HG02884 (cell line): ENCODE measurements at regions not wholly inside any gene's neighbourhood (a gene's known extent, or its start where the extent isn't known, plus 50 kb on each side); places are given as distances from the start of the nearest gene placed in this dataset.

ENCODE experiments used
- ATAC-seq: cut with Tn5 transposase; IDR thresholded peaks from one replicate; pipeline ENCODE4 v1.9.1; 2021; ENCODE audit warnings: mild to moderate bottlenecking, moderate library complexity; ENCODE audit not compliant: unreplicated experiment

DNA sequence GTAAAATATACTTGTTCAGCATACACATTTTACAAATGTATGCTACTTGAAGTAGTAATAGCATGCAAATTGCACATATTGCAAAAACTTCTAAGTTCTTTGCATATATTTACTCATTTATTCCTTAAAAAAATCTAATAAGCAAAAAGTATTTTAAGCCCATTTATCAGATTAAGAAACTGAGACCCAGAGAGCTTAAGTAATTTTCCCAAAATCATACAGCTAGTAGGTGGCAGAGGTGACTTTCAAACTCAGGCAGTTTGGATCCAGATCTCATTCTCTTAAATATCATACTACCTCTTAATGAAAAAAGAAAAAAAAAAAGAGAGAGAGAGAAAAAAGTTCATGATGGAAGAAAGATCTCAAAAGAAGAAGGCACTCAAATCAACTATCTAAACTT, 157.9 kb downstream of the RPS12 start:
- ATAC-seq, result no peak

DNA sequence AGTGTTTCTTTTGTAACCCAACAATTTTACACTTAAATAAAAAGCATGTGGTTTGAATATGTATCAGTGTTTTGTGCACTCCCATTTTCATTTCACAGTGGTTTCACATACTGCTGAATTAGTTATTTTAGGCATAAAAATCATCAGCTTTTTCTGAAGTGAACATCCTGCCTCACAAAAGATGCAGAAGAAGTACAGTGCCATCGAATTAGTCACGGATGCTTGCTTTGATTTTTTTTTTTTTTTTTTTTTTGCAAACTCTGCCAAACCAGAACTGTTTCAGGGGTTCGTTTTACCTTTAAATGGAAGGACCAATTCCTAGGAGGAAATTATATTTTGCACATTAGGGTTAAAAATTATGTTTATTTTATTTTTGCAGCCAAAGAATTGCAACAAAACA, 158.6 kb downstream of the RPS12 start:
- ATAC-seq, result no peak

DNA sequence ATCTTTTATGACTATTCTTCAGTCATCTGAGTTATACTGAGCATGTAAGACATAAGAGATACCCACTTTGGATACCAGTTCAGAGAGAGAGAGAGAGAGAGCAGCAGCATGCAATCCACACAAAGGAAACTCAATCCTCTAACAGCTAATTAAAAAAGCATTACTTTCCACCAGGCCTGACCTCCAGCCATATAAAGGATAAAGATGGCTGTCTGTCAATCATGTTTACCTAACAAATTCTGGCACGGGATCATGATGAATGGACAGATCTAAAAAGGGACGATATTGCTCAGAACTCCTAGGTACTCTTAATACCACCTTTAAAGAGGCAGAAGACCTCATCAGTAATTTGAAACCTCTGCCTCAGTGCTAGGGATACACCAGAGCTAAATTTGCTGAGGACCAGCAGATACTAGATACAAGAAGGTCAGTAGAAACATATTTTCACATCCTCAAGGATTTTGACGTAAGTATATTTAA, 159.2 kb downstream of the RPS12 start:
- no peak for ATAC-seq

DNA sequence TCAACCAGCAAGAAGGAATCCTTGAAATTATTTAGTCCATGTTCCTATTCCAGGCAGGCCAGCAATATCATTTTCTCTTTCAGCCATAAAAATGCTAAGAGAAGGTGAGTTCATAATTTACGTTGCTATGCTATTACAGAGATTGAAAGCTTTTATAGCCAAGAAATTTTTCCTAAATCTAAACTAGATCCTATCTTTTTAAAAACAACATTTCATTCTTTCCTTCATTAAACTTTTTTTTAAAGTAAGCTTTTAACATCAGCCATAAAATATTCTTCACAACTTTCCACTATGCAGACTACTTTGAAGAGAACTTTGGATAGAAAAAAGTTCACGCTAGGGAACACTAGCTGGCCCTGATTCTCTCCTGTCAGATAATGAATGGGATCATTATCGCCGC, 159.8 kb downstream of the RPS12 start:
- no peak for ATAC-seq

DNA sequence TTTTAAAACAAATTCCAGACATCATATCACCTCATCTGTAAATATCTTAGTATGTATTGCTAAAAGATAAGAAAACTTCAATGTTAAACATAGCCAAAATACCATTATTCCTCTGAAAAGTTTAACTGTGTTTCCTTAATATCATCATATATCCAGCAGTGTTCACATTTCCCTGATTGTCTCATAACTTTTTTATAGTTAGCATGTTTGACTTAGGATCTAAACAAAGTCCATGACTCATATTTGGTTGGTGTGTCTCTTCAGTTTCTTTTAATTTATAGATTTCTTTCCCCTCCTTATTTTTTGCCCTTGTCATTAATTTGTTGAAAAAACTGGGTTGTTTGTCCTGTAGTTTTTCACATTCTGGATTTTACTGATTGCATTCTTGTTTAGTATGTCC, 163.0 kb downstream of the RPS12 start:
- ATAC-seq, result no peak

DNA sequence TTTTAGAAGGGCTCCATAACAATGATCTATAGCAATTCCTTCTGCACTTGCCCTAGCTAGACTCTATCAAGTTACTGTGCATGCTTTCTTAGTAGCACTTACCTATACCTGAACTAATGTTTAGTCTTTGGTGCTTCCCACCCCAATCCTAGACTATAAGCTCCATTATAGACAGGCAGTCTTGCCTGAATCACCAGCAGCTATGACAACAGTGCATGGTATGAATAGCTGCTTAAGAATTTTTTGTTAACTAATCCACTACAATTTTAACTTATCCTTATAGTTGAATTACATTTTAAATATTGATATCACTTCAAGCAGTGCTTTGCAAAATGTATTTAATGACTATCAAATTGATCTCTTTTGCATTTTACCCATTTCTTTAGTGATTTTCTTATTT, 164.3 kb downstream of the RPS12 start:
- no peak for ATAC-seq

DNA sequence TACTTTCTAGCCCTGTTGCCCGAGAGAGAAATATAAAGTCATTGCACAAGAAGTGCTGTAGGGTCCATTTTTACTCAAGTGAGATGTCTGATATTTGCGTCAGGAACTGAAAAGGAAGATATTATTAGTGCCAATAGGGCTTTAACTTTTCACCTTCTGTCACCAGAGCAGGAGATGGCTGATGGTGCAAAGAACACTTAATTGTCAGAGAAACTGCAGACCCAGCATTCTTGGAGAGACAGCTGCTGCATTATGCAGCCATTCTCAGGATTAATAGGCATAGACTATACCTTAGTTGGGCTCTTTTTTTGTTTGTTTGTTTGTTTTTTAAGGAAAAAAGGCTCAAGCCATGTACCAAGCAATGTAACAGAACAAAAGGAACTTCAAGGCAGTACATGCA, 179.4 kb downstream of the RPS12 start:
- ATAC-seq, result no peak

DNA sequence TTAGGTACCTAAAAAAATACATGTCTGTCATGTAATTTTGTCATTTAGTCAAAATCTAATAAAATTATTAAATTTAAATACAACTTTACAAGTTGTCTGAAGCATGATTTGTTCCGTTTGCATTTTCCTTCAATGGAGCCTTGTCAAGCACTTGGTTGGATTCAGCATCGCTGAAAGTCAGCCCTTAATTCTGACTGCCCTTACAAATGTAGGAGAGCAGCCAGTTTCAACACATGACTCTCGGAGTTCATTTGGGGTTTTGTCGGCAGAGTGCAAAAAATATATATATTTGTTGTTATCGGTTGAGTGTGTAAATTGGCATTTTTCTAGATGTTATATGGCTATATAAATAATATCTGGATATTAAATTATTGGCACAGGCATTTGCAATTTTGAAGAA, 180.6 kb downstream of the RPS12 start:
- ATAC-seq, result no peak

DNA sequence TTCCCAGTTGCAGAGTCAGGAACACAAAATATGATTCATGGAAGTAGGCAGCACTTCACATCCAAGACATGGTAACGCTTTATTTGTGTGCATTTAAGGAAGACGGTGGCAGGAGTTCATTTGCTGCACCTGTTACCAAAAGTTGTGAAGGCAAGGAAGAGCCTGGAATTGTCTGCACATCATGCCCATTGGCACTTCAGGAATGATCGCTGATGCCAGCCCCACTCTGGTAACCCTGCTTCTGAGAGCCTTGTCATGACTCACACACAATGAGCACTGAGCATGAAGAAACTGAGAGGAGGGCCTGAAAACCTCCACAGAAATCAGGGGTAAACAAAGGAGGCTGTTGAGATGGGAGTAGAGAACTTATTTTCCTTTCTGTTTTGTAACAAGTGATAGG, 181.1 kb downstream of the RPS12 start:
- no peak for ATAC-seq

DNA sequence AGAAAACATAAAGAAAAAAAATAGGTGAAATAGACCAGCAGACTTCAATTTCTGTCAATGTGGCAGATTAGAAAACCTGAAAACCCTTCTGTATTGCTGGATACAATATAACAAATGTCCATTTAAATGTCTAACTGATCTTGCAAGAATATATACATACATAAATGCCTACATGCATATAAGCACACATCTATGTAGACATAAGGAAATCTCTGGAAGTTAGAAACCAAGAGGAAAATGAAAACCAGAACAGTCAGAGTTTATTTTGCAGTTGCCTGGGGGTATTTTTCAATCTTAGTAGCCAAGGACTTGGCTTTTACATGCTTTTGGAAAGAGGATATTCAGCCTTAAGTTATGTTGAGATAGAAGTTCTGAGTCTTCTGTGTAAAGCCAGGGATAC, 184.0 kb downstream of the RPS12 start:
- ATAC-seq, result no peak

DNA sequence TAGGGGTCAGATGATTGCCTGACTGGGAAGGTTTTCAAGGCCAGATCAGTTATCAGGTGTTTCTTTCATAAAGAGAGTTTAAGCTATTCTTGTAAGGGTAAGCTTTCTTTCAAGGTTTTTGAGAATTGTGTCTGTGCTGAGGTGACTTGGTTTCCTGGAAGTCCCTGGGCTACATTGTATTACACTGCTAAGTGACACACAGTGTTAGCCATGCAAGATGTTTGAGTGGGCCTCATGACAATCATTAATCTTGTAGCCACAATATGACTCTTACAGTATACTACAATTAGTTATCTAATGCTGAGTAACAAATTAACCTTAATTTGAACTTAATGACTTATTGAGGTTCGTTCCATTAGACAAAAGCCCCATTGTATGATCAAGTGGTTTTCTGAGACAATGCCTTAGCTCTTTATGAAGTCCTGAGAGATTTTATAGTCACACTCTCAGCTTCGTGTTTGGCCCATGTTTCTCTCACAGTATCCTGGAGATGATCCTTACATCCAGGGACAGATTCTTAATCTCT, 186.7 kb downstream of the RPS12 start:
- ATAC-seq, result no peak

DNA sequence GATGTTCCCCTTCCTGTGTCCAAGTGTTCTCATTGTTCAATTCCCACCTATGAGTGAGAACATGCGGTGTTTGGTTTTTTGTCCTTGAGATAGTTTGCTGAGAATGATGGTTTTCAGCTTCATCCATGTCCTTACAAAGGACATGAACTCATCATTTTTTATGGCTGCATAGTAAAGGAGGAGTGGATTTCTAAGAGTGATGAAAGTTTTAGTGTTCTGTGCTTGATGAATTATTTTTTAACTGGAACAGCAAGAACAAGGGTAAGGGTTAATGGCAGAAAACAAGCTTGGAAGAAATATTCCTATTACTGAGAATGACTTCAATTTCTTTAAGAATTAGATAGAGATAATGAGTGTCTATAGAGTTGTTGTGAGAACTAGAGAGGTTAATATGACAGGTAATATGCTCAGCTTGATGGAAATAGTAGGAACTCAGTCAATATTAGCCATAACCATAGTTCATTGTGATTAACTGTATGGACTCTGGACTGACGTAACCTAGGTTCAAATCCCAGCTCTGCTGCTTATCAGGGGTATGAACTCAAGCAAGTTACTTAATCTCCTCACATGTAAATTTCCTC, 190.0 kb downstream of the RPS12 start:
- no peak for ATAC-seq

DNA sequence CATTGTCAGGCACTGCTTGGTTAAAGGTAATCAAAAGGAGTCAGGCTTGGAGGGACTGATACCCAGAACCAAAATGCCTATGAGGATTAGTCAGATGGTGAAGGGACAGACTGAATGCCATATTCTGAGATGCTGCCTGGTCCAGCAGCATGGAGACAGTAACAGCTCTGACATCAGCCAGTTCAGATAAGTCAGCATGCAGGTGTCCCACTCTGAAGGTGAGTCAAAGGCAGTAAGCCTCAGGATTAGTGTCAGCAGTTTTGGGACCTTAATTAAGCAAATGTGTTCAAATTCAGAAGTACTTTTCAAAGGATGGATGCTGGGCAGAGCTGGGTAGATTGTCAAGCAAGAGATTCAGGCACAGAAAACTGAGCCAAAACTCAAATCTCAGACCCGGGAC, 198.4 kb downstream of the RPS12 start:
- no peak for ATAC-seq

DNA sequence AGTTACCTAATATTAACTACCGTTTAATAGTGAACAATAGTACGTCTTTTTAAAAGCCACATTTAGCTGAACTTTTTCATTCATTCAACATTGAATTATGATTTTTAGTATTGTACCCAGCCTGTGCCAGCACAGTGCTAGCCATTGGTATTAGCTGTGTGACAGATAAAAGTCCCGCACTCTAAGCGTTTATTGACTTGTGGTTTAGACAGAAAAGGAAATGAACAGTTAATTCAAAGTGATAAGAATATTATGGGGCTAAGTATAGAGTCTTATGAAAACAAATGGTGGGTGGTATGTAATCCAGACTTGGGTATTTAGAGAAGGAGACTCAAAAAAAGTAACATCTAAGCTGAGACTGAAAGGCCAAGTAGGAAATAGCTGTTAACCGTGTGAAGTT, 202.3 kb downstream of the RPS12 start:
- ATAC-seq, result no peak

DNA sequence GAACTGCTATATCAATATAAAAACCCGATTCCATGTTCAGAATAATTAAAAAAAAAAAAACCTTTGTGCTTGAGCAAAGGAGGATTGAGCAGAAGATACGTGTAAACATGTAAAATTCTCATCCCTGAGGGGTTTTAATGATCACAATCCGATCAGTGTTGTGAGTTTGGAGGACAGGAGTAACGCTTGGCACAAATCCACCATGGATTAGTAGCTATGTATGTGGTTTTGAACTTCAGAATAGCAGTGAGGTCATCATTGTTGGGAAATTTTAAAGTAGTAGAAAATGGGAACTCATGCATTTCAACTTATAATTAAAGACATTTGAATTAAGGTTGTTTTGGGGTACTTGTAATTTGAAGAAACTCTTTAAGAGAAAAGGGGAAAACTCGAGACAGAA, 203.2 kb downstream of the RPS12 start:
- no peak for ATAC-seq

DNA sequence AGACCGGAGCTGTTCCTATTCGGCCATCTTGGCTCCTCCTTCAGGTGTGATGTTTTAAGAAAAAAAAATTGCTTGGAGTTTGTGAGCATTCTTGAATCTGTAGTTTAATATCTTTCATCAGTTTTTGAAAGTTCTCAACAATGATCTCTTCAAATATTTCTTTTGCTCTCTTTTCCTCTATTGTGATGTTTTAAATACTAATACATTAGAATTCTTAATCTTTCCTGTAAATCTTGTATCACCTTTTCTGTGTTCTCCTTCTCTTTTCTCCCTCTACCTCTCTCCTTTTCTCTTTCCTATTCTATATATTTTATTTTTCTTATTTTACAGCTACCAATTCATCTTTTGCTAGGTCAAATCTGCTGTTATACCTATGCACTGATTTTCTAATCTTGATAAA, 212.3 kb downstream of the RPS12 start:
- ATAC-seq, result no peak

DNA sequence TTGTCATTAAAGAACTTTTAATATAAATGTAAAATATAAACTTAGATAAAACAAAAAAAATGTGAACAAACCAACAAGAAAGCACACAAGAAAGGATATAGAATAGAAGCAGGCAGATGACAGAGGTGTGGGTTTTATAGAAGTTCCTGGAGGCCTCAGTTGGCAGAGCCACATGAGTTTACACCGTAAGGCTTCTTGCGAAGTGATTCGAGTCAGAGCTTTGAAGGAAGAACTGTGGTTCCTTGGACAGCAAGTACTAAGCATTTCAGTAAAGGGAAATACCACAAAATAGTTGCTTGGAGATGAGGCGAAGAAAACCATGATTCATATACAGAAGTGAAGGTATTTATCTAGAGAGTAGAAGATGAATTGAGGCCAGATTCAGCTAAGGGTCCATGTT, 207.9 kb upstream of the EYA4 start:
- ATAC-seq, result no peak

DNA sequence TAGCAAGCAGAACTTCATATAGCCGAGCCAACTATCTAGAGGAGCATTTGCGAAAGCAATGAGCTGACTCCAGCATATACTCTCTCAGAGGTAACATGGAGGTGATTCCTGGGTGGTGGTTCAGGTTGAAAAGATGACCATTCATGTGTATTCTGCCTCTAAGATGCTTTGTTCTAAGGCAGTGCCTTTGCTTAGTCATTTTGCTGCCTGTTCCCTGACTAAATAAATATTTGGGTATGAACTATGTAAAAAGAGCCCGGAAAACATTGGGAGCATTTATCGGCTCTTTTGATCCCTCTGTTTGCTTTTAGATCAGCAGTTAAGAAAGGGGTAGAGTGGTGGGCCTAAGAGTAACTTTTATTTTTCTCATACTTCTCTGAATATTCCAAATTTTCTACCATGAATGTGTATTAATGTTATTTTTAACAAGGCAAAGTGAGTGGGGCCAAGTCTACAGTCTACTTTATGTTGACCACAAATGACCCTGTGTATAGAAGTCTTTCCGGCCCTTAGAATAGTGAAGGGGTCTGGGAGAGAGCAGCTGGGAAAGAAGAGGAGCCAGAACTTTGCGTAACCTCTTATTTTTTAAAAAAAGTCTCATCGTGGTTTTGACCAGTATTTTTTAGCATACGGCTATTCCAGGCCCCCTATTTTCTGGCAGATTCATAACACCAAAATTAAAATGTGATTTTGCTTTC, 206.5 kb upstream of the EYA4 start:
- ATAC-seq, result no peak

DNA sequence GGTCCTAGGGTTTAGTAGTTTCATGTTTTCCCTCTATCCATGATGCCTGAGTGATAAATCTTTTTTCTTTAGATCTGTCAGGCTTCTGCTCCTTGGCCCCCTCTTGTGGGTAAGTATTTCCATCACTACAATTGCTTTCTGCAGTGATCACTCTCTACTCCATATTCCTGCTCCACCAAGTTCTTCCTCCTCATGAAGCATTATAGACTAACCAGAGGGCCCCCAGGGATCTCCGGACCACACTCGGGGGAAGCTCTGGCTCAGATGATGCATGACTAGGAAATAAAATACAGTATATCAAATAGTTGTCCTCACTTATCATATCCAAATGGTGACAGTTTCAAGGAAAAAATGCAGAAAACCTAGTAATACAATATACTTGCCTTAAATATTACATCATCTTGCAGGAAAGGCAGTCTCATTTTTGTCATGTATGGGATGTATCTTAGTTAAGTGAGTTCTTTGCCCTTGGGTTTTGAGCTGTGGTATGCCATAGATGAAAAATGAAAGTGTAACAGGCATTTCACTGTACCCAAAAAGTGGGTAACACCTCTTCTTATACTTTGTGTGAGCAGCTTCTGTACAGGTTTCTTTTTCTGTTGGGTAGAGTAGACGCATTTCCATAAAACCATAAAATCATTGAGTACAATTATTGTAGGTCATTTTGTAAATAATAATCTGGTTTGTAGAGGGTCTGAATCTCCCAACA, 200.9 kb upstream of the EYA4 start:
- no peak for ATAC-seq

DNA sequence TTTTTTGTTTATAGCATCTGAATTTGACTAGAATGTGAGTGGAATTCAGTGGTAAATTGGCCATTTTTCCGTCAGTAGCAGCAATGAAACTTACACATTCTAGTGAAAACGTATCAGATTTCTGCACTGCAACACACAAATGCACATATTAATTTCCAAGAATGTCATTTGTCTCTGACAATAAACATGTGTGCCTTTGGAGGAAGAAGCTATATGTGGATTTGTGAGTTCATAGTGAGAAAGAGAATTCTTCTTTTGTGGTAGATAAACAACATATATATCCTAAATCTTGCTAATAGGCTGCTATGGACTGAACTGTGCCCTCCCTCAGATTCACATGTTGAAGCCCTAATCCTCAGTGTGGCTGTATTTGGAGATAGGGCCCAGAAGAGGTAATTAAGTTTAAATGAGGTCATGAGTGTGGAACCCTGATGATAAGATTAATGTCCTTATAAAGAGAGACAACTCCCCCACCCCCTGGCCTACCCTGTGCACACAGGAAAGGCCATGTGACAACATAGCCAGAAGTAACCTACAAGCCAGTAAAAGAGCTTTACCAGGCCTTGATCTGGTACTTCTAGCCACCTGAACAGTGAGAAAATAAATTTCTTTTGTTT, 200.2 kb upstream of the EYA4 start:
- ATAC-seq, result no peak

DNA sequence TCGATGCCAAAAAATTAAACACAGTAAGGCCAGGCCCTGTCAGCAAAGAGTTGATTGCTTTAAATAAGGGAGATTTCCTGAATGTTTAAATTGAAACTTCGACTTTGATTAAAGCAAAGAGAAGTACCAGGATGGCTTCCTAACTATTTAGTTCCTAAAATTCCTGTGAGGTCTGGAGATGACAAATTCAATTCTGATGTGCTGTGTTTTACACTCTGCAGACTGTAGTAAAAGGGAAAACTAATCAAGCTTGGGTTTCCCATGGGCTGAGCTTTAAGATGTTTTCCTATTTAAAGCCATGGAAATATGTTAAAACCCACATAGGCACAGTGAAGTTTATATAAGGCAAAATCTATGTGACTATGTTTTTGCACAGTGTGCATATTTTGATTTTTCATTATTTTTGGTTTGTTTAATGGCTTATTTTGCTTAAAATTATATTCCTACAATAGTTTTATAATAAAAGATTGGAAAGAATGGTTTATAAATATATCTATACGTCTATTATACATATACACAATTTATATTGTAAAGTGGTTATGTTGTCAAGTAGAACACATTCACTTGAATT, 198.5 kb upstream of the EYA4 start:
- ATAC-seq, result no peak
